ENCODE measurements at regions not wholly inside any gene's neighbourhood (a gene's known extent, or its start where the extent isn't known, plus 50 kb on each side); places are given as distances from the start of the nearest gene placed in this dataset.

DNA sequence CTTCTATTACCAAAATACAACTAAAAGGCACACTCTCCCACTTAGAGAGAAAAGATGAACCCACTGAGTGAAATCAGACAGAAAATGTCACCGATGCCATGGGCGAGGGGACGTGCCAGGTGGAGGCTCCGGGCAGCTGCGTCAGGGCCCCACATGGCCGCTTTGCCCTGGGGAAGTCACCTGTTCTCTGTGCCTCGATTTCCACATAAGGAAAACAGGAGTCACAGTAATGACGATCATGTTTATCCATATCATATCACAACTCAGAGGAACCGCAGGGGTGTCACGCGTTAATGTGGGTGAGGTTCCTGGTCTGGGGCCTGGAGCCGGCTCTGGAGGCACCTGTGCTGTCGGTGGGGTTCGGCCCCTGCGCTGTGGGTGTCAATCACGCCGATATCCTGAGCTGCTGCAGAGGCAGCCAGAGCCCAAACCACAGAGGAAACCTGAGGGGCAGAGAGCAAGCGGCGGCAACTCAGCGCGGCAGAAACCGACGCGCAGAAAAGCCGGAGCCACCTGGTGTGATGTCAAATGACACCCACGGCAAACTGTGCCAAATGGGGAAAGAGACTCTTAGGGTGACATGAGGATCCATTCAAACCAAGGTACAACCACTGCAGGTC lies 243.7 kb downstream of the BRD1 start:
- TF ChIP-seq EZH2 (IDR thresholded peaks at IDR 0.05; ENCODE audit: insufficient read depth, poor library complexity, severe bottlenecking) = no peak
- TF ChIP-seq EZH2phosphoT487 (IDR thresholded peaks at IDR 0.05; ENCODE audit: insufficient read depth, low read depth) = no peak
